Astrocyte of the spinal cord (primary cell): ENCODE measurements at regions not wholly inside any gene's neighbourhood (a gene's known extent, or its start where the extent isn't known, plus 50 kb on each side); places are given as distances from the start of the nearest gene placed in this dataset.

Experiments
- DNase-seq: peaks from one replicate; pipeline ENCODE4 v3.0.0; 2011; ENCODE audit warnings: low read depth, low spot score
- H3K4me3 ChIP-seq: 2 replicates; pipeline ENCODE4 v1.5.1; 2011; ENCODE audit warnings: low read depth, mild to moderate bottlenecking, low read length, moderate library complexity
- in situ Hi-C: cut with HindIII; loops from 2 replicates; pipeline ENCODE4 v1.10.0; 2017; ENCODE audit warnings: low sequenced_read_pairs
- TF ChIP-seq, protein P1 (sequence below): IDR thresholded peaks from 2 replicates; pipeline ENCODE4 v1.5.1; 2012; ENCODE audit warnings: low read depth, mild to moderate bottlenecking, low read length, inconsistent platforms

- TF ChIP-seq, protein P1, sequence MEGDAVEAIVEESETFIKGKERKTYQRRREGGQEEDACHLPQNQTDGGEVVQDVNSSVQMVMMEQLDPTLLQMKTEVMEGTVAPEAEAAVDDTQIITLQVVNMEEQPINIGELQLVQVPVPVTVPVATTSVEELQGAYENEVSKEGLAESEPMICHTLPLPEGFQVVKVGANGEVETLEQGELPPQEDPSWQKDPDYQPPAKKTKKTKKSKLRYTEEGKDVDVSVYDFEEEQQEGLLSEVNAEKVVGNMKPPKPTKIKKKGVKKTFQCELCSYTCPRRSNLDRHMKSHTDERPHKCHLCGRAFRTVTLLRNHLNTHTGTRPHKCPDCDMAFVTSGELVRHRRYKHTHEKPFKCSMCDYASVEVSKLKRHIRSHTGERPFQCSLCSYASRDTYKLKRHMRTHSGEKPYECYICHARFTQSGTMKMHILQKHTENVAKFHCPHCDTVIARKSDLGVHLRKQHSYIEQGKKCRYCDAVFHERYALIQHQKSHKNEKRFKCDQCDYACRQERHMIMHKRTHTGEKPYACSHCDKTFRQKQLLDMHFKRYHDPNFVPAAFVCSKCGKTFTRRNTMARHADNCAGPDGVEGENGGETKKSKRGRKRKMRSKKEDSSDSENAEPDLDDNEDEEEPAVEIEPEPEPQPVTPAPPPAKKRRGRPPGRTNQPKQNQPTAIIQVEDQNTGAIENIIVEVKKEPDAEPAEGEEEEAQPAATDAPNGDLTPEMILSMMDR = no peak
- in situ Hi-C loops = no loop called here
- H3K4me3 ChIP-seq = no peak overlapping the region
- no peak for DNase-seq
These were observed 181.0 kb upstream of the ADCY2 start for GRCh38 chr5:7214906-7215416.

GRCh38 chr5:7218141-7218540 is 177.8 kb upstream of the ADCY2 start:
- in situ Hi-C loops = no loop called here
- no peak for DNase-seq
- TF ChIP-seq, protein P1 = no peak
- no peak overlapping the region for H3K4me3 ChIP-seq

- in situ Hi-C loops = no loop called here
- no peak overlapping the region for H3K4me3 ChIP-seq
- no peak for DNase-seq
- TF ChIP-seq, protein P1 = no peak
These were observed 175.8 kb upstream of the ADCY2 start for GRCh38 chr5:7220156-7220555.

- no peak overlapping the region for H3K4me3 ChIP-seq
- TF ChIP-seq, protein P1 = no peak
- no peak for DNase-seq
- in situ Hi-C loops = no loop called here
These were observed 174.9 kb upstream of the ADCY2 start for GRCh38 chr5:7221041-7221440.

DNA sequence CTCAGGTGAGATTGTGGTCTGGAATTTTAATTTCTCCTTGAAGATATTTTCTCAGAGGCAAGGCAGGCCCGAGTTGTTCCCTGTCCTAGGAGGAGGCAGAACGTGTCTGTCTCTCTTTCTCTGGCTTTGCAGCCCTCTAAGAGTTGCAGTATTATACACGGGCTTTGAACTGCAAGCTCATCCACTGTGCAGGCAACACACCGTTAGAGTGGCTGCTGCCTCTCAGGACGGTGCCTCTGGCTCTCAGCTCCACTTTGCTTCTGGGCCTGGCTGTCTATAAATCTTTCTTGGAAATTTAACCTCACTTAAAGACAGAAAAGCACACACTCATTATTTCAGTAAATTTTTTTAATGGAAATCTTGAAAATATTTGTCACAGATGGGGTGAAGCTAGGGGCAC is 170.1 kb upstream of the ADCY2 start:
- in situ Hi-C loops = no loop called here
- H3K4me3 ChIP-seq = no peak overlapping the region
- no peak for DNase-seq
- TF ChIP-seq, protein P1 = no peak

DNA sequence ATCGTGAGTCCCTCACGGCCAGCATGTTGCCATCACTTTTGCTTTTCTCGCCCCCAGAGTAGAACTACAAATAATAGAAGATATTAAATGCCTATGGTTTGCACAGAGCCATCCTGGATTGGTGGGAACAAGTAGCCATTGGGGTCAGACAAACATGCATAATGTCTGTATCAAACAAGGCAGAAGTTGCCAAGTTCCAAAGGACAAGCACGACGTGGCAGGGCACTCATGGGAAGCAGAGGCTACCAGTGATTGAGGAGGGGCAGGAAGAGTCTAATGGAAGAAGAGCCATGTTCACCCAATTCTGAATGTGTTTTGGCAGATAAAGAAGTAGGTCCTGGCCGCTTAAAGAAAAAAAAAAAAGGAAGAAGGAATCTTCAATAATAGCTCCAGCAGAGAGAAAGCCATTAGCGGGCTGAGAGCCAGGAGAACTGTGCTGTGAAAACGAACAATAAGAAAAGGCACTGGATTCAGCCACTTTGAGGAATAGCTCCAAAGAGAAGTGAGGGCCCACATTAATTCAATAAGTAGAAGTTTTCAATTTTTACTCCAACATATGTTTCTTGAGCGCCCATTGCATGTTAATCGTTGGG is 153.7 kb upstream of the ADCY2 start:
- DNase-seq = no peak
- TF ChIP-seq, protein P1 = no peak
- H3K4me3 ChIP-seq = no peak overlapping the region
- in situ Hi-C loops = no loop called here
